HG03025 (cell line): ENCODE measurements at regions not wholly inside any gene's neighbourhood (a gene's known extent, or its start where the extent isn't known, plus 50 kb on each side); places are given as distances from the start of the nearest gene placed in this dataset.
"Not testable (repeated sequence)": the region's sequence is repeated elsewhere in the genome, so short reads cannot be mapped to it uniquely, and the experiment has no call there.

Source experiments
- ATAC-seq: cut with Tn5 transposase; IDR thresholded peaks from one replicate; pipeline ENCODE4 v1.9.1; 2021; ENCODE audit warnings: mild to moderate bottlenecking, moderate library complexity; ENCODE audit not compliant: unreplicated experiment, low FRiP score

DNA sequence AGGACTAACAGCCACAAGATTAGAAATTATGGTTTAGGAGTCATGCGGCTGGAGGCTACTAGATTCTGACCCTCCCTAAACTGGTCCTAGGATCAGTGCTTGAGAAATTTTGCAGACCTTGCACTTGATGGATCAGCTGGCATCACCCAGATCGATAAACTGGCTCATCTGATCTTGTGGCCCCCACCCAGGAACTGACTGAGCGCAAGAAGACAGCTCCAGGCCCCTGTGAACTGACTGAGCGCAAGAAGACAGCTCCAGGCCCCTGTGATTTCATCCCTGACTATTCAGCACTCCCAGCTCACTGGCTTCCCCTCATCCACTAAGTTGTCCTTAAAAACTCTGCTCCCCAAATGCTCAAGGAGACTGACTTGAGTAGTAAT lies 67.8 kb downstream of the MRPL36 start:
- ATAC-seq, result not testable (repeated sequence)

DNA sequence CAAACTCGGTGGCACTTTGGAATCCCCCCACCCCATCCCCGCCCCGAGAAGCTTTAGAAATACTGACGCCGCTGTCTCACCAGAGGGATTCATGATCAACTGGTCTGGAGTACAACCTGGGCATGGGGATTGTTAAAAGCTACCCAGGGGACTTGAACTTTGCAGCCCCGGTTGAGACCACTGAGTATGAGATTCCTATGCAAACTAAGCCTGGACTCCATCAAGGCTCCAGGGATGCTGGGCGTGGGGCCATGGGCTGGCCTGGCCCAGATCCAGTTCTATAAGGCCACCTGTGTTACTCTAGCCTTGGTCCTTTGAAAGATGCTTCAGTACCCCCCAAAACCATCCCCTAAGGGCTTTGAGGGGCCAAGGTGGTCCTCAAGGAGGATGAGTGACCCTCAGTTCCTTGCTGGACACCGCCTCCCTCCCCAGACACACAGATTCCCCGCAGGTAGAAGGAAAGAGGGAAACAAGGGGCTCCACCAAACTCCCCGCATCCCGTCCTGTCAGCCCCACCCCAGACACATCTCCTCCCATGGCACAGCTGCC lies 68.5 kb downstream of the MRPL36 start:
- ATAC-seq, result no peak

DNA sequence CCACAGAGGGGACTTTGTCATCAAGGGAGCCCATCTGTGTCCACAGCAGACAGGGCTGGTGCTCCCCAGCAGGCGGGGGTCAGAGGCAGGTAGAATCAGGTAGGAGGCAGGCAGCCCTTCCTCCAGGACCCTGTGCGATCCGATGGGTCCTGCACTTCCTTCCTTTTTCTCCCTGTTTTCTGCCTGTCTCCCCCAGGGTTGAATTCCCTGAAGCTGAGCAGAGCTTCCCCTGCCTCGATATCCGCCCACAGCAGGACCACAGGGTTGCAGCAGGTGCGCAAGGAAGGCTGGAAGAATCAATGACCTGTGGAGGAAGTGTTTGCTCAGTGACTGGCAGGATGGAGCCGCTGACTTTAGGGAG lies 69.2 kb downstream of the MRPL36 start:
- ATAC-seq, result no peak

DNA sequence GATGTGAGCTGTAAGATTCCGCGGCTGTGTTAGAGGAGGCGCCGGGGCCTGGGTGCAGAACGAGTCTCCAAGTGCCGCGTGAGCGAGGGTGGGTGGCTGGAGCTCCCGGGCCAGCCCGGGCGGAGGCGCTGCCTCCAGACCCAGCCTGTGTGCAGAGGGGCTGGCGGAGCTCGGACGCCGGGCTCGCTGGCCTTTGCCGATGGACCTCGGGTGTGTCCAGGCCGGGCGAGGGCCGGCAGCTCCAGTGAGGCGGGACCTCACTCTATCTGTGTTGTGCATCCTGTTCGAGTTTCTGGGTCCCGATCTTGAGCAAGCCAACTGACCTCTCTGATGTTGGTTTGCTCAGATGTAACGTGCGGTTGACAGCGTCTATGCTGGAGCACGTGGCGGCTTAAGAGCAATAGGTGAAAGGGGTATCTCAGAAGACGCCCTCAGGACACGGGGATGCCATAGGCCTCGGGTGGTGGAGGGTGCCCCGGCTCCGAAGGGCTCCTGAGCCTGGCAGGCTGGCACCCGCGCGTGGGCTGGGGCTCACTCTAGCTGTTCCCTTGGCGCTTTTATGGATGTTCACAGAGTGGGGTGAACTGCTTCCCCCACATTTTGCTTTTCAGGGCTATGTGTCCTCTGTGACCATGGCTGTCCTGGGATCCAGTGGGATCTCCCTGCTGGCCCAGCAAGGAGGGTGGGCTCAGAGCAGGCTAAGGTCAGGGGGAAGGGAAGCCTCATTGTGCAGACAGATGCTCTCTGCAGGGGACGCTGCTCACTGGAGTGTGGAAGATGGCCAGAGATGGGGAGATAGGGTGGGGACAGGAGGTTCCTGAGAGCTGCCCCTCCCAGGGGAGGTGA lies 69.8 kb downstream of the MRPL36 start:
- ATAC-seq, result no peak

DNA sequence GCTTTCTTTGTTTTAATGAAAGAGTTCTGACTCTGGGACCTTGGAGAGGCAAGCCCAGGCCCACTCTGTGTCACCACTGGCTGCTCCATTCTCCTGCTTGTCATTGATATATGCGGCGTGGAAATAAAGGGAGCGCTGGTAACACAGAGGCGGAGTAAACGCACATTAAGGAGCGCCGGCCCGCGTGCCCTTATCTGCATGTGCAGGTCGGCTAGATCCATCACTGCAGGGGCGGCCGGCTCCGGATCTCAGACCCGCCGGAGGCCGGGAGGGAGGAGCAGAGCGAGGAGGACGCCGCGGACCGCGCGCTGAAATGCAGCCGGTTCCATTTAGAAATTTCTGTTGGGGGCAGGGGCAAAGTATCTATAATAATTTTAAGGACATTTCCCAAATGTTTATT lies 70.8 kb downstream of the MRPL36 start:
- no peak for ATAC-seq

DNA sequence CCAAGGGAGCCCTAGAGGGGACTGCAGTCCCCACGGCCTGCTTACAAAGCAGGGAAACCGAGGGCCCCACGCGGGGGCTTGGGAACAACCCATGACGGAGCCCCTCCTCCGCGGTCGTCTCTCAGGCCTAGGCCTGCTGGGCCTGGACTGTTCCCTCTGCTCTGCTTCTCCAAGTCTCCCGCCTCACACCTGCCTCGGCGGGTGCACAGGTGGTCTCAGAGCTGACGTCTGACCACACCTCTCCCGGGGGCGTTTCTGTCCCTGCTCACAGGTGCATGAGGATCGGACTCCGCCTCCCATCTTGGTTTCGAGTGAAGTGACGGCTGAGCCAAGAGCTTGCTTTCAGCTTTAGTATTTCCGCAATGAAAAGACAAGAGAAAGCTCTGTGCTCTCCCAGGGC lies 72.1 kb downstream of the MRPL36 start:
- no peak for ATAC-seq

DNA sequence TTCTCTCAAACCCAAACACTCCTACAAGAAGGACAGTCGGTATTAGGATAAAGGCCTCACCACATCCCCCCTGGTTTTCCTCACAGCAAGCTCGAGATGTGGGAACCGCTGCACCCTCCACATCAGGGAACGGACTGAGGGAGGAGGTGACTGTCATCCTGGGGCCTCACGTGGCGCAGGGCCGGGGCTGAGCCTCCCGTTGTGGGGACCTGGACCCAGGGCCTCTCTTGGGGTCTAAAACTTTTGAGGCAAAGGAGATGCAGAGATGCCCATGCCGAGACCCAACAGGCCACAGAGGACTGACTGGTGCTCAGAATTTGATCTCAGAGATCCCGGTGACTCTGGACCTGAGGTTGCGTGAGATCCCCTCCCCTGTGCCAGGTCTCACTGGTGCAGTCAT lies 72.7 kb downstream of the MRPL36 start:
- no peak for ATAC-seq

DNA sequence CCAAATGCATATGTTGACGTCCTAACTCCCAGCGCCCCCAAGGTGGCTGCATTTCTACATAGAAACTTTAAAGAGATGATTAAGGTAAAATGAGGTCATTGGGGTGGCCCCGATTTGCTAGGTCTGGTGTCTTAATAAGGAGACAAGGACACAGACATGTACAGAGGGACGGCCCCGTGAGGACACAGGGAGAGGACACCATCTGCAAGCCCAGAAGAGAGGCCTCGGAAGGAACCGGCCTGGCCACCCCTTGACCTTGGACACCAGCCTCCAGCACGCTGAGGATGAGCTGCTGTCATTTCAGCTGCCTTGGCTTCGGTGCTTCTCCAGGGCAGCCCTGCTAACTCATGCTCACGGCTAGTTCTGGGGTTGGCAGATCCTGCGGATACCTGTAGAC lies 73.2 kb downstream of the MRPL36 start:
- no peak for ATAC-seq

DNA sequence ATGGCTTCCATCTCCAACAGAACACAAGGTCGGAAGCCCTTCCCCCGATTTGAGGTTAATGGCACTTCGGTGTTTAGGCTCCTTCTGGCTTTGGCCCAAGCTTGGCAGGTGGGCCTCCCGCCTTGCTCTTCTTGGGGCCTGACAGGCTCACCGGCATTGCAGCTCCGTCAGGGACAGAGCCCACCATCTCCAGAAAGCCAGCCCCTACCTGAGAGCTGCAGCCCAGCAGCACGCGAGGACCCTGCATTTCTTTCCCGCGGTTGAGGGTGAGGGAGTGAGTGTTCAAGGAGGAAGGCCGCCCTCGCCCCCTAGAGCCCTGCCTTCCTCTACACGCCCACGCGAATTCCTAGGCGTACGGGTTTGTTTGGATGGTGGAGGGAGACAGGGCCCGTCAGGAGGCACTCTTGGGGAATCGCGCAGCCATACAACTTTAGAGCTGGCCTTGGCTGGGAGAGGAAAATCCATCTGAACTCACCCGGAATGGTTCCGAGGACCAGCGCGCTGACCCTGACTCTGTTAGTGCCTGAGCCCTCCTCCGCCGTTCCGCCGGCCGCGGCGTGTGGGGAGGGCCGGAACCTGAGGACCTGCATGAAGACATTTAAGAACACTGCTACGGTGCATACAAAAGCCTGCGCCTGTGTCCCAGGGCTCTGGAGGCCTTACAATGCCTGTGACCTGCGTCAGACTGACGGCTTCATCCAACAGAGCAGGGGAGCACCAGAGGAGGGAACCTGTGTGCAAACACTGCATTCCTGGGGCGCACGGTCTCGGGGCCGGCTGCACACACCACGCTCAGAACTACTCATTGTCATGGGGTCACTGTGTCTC lies 73.8 kb downstream of the MRPL36 start:
- ATAC-seq, result no peak

DNA sequence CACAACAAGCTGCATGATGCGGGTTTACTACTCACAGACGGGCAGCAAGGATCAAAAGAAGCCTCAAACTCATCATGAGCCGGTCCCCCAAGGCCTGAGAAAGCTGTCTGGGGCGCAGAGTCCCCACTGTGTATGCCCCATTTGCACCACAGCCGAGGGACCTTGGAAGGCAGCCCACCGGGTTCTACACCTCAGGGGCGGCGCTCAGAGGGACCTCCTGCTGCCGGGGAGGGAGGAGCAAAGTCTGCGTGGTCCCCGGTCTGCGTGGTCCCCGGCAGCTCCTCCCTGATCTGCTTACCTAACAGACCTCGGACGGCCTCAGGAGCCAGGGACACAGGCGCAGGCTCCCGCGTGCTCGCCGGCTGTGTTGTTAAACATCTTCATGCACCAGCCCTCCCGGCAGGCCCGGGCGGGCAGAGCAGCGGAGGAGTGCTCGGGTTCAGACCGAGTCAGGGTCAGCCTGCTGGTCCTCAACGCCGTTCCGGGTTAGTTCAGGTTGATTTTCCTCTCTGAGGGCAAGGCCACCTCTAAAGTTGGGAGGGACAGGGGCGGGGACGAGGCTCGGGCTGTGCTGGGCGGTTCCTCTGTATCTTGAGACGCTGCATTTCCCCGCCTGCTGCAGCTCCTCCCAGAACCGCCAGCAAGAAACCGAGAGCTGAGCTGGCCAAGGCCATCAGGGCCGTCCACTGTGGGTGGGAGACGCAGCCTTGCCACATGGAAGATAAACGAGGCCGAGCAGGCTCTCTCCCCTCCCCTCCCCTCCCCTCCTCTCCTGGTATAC lies 74.6 kb downstream of the MRPL36 start:
- ATAC-seq, result no peak

DNA sequence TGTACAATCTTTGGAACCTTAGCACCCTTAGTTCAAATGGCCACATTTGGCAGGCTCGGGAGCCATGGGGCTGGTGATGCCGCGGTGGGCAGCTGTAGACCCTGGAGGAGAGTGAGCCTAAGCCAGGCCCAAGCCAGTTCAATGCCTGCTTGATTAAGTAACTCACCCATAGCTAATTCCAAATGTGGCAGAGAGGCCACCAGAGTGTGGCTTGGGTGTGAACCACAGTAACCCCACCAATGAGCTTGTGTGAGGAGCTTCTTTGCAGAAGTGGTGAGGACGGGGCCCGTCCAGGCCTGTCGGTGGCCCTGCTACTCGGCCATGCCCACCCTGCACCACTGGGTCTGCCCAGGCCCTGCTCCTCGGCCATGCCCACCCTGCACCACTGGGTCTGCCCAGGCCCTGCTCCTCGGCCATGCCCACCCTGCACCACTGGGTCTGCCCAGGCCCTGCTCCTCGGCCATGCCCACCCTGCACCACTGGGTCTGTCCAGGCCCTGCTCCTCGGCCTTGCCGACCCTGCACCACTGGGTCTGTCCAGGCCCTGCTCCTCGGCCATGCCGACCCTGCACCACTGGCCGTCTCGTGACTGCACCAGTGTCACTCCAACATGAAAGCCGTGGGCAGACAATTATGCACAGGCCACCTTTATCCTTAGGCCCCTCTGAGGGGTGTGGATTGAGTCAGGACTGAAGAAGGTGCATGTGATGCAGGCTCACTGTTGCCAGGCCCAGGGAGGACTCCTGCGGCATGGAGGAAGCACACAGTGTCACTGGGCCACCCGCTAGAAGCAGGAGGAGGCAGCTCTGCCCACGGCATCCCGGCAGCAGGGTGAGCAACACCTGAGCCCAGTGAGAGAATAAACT lies 75.4 kb downstream of the MRPL36 start:
- no peak for ATAC-seq

DNA sequence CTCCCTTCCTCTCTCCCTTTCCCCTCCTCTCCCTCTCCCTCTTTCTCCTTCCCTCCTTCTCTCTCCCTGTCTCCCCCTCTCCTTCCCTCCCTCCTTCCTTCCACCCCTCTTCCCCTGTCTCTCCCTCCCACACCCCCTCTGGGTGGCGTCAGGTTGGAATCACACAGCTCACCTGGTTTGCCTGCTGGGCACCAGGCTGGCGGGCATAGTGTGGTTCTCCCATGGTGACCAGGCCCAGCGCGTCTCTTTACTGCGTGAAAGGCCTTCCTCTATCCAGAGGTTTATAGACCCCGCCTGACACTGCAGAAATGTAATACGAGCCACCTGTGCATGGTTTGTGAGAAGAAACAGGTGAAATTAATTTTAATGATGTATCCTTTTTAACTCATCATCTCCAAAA lies 76.2 kb downstream of the MRPL36 start:
- ATAC-seq, result no peak

DNA sequence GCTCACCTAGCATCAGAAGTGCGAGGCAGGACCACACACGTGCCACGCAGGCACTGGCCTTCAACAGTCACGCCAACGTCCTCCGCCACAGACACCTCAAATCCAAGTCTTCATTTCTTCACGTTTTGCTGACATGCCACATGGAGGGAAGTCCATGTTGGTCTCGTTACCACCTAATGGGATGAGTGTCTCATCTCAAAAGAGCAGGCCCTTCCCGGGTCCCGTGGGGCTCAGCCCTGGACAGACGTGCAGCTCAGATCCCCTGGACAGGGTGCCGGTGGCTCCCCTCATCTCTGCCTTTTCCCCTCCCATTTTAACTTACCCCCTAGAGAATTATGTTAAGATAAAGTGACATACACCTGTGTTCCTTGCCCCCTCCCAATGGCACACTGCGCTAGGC lies 76.8 kb downstream of the MRPL36 start:
- ATAC-seq, result no peak

DNA sequence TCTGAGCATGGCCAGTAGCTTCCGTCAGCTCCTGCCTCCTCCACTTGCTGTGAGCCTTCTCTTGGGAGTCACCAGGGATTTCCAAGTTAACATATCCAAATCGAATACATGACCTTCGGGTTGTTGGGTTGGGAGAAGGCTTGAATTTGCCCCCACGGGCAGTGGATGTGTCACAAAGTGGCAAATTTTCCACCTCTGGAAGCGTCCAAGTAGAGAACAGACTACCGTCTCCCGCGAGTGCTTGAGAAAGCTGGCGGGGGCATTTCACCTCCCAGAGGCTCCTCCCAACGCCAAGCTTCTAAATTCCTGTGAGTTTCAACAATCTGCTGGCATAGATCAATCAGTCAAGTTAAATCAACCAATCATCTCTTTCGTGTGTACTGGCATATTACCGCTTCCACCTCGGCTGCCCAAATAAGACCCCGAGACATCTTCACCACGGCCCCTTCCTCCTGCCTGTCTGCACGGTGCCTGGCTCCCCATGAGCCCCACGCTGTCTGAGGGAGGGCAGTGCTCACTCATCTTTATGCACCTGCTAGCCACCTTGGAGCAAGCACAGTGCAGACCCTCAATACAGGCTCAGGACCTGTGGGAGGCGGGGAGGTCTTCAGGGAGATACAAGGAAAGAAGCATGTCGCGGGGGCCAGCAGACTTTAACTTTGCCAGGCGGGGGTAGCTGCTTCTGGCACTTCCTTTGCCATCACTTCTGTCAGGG lies 79.1 kb downstream of the MRPL36 start:
- ATAC-seq, result no peak

DNA sequence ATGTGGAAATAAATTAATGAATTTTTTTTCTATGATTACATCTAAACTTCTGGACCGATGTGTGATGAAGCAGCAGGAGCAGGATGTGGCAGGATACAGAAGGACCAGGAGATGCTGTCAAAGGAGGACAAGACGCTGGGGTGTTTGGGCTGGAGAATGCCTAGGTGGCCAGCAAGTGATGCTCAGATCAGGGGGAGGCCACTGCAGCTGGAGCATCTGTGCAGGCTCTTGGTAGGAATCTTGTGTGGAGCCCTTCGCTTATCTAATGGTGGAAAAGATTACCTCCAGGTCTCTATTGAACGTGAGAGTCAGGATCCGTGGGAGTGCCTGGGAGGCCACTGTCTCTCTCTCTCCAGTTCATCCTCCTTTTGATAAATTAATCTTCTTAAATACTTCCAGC lies 79.8 kb downstream of the MRPL36 start:
- ATAC-seq, result no peak

DNA sequence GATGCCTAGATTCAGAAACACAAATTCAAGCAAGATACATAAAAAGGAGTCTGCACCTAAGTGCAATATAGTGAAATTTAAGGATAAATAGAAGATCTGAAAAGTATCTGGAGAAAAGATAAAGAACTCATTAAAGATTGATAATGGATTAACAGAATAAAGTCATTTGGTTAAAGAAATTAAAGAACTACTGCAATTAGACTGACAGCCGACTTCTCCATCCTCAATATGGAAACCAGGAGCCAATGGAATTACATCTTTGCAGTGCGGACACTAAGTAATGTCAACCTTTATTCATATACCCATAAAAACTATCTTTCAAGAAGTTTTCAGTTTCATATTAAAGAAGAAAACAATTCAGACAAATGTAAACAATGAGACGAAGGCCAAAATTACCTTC lies 81.0 kb downstream of the MRPL36 start:
- no peak for ATAC-seq

DNA sequence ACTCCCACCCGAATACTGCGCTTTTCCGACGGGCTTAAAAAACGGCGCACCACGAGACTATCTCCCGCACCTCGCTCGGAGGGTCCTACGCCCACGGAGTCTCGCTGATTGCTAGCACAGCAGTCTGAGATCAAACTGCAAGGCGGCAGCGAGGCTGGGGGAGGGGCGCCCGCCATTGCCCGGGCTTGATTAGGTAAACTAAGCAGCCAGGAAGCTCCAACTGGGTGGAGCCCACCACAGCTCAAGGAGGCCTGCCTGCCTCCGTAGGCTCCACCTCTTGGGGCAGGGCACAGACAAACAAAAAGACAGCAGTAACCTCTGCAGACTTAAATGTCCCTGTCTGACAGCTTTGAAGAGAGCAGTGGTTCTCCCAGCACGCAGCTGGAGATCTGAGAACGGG lies 89.5 kb downstream of the MRPL36 start:
- not testable (repeated sequence) for ATAC-seq

DNA sequence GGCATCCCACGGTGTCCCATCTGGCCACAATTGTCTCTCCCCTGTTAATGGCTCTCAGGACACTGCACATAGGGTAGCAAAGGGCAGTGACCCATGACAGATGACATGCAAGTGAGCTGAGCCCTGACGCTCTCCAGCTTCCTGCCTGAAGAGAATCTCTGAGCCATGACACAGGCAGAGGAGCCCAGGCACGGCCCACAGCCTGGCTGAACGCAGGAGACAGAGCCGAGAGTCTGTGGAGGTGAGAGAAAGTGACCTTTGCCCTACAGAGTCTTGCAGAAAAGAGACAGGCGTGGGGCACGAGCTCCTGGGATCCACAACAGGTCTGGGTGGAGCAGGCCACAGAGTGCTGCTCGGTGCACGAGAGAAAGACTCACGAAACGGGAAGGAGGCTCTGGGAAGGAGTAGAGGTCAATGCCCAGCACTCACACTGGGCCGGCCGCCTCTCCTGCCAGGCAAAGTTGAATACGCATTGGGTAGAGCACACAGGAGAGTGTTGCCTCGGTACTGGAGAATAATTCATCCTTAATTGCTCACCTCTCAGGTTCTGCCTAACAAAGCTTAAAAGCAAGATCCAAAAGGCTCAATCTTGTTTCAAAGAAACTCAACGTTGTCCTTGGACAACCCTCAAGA lies 90.3 kb downstream of the MRPL36 start:
- ATAC-seq, result no peak

DNA sequence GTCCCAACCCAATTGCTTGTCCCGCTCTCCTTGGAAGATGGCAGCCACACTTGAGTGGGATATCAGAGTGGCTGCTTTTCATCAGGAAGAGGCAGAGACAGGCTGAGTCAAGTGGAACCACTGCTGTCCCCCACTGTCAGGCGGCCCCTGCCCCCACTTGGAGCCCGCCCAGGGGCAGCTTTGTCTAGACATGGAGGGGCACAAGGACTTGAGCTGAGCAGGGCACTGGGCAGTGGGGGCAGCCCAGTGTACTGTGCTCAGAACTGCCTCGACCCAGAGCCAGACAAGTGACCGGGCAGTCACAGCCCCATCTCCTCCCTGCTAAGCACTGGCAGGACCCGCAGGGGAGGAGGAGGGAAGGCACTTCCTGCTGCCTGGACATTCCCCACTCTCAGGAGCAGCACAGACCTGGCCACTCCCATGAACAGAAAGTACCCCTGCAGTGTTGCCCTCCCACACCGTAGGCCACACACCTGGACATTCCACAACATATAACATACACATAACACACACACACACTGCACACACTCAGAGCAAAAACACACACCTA lies 91.0 kb downstream of the MRPL36 start:
- no peak for ATAC-seq
